Neuronal stem cell (in vitro differentiated cells): ENCODE measurements at regions not wholly inside any gene's neighbourhood (a gene's known extent, or its start where the extent isn't known, plus 50 kb on each side); places are given as distances from the start of the nearest gene placed in this dataset.

Experiments
- DNase-seq: peaks from one replicate; pipeline ENCODE4 v3.0.0-alpha.2; 2013; ENCODE audit warnings: low spot score
- H2AFZ ChIP-seq: one replicate; pipeline ENCODE4 v1.6.1; 2013; ENCODE audit warnings: mild to moderate bottlenecking, low read length, inconsistent platforms
- H2AK5ac ChIP-seq: 2 replicates; pipeline ENCODE4 v1.6.1; 2013; ENCODE audit warnings: low read depth, mild to moderate bottlenecking, inconsistent platforms, low read length, moderate library complexity, mixed read lengths
- H2BK120ac ChIP-seq: 2 replicates; pipeline ENCODE4 v1.6.1; 2013; ENCODE audit warnings: low read depth, mild to moderate bottlenecking, inconsistent platforms, low read length, moderate library complexity, mixed read lengths
- H2BK12ac ChIP-seq: one replicate; pipeline ENCODE4 v1.6.1; 2013; ENCODE audit warnings: low read length, inconsistent platforms
- H2BK15ac ChIP-seq: 2 replicates; pipeline ENCODE4 v1.6.1; 2013; ENCODE audit warnings: mild to moderate bottlenecking, low read length, inconsistent platforms, mixed read lengths
- H2BK5ac ChIP-seq: one replicate; pipeline ENCODE4 v1.6.1; 2013; ENCODE audit warnings: inconsistent platforms, mild to moderate bottlenecking, low read length, moderate library complexity
- H3K14ac ChIP-seq: one replicate; pipeline ENCODE4 v1.6.1; 2013; ENCODE audit warnings: low read length, inconsistent platforms
- H3K18ac ChIP-seq: 2 replicates; pipeline ENCODE4 v1.6.1; 2013; ENCODE audit warnings: low read length, inconsistent platforms
- H3K23ac ChIP-seq: 2 replicates; pipeline ENCODE4 v1.6.1; 2013; ENCODE audit warnings: low read depth, mild to moderate bottlenecking, mixed read lengths, low read length, inconsistent platforms; ENCODE audit not compliant: poor library complexity
- H3K27ac ChIP-seq: replicated peaks from 3 replicates; pipeline ENCODE4 v1.5.1; 2013; ENCODE audit warnings: low read length, inconsistent platforms
- H3K27me3 ChIP-seq, 3 experiments: 2 replicates each; pipeline ENCODE4 v1.6.1; 2013; ENCODE audit warnings: low read length in 3 of 3, mild to moderate bottlenecking in 2 of 3, inconsistent platforms in 1 of 3, low read depth in 1 of 3, mixed read lengths in 1 of 3, moderate library complexity in 1 of 3; ENCODE audit not compliant: control insufficient read depth in 3 of 3, insufficient read depth in 3 of 3
- H3K36me3 ChIP-seq, 2 donors: replicated peaks in 1 of 2; 2 replicates each; pipeline ENCODE4 v1.6.1; 2013; ENCODE audit warnings: low read length in 2 of 2; ENCODE audit not compliant: control insufficient read depth in 2 of 2, insufficient read depth in 2 of 2
- H3K4ac ChIP-seq: 2 replicates; pipeline ENCODE4 v1.6.1; 2013; ENCODE audit warnings: inconsistent platforms, mild to moderate bottlenecking, low read length, moderate library complexity
- H3K4me1 ChIP-seq, 2 donors: 1 replicate in 1 of 2; 2 replicates in 1 of 2; pipeline ENCODE4 v1.6.1; 2013; ENCODE audit warnings: low read length in 2 of 2, low read depth in 1 of 2; ENCODE audit not compliant: control insufficient read depth in 2 of 2, insufficient read depth in 1 of 2
- H3K4me2 ChIP-seq: one replicate; pipeline ENCODE4 v1.6.1; 2013; ENCODE audit warnings: mild to moderate bottlenecking, low read length, inconsistent platforms; ENCODE audit not compliant: insufficient read depth, poor library complexity, severe bottlenecking
- H3K4me3 ChIP-seq, 2 donors: 2 replicates each; pipeline ENCODE4 v1.5.1; 2013; ENCODE audit warnings: low read length in 2 of 2, mild to moderate bottlenecking in 2 of 2, inconsistent platforms in 1 of 2, moderate library complexity in 1 of 2
- H3K79me1 ChIP-seq: one replicate; pipeline ENCODE4 v1.6.1; 2013; ENCODE audit warnings: low read depth, mild to moderate bottlenecking, inconsistent platforms, low read length, moderate library complexity
- H3K9ac ChIP-seq: one replicate; pipeline ENCODE4 v1.6.1; 2013; ENCODE audit warnings: mild to moderate bottlenecking, low read depth, low read length, inconsistent platforms; ENCODE audit not compliant: poor library complexity
- H3K9me3 ChIP-seq, 2 donors: replicated peaks in 1 of 2; 2 replicates each; pipeline versions ENCODE3 to v1.6.1; 2013; ENCODE audit warnings: low read length in 2 of 2, mild to moderate bottlenecking in 2 of 2, inconsistent platforms in 1 of 2, low read depth in 1 of 2, mixed read lengths in 1 of 2, moderate library complexity in 1 of 2; ENCODE audit not compliant: control insufficient read depth in 2 of 2, insufficient read depth in 1 of 2
- H4K8ac ChIP-seq: one replicate; pipeline ENCODE4 v1.6.1; 2013; ENCODE audit warnings: low read depth, mild to moderate bottlenecking, inconsistent platforms, low read length, moderate library complexity
- H4K91ac ChIP-seq: one replicate; pipeline ENCODE4 v1.6.1; 2013; ENCODE audit warnings: low read length, low read depth, mild to moderate bottlenecking, inconsistent platforms; ENCODE audit not compliant: poor library complexity
- WGBS, 2 donors: extraction: QIAGEN DNeasy Blood & Tissue Kit; methylation state at CpG; one replicate each; pipeline ENCODE4 v1.1.7; 2013; ENCODE audit warnings: missing lambda C conversion rate in 2 of 2, mixed read lengths in 1 of 2; ENCODE audit not compliant: insufficient read length in 2 of 2, insufficient replicate concordance in 1 of 2; ENCODE audit errors: extremely low coverage in 2 of 2; 5-methylcytosine and 5-hydroxymethylcytosine counted together

DNA sequence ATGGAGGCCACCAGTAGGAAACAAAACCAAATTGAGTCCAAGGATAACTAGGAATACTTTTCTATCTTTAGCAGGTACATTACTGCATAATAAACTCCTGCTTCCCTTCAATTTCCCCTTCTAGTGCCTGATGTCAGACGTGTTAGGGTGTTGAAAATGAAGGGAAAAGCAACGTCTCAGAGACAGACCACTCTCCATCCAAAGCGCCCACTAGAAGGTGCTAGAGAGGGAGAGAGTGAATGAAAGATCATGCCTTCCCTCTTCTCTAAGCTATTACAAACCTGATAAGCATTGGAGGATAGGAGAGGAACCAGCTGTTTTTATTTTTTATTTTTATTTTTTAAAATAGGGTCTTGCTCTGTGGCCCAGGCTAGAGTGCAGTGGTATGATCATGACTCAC lies 64.1 kb downstream of the ZNF641 start:
- H3K27ac ChIP-seq, result no peak overlapping the region
- no peak overlapping the region for H2BK5ac ChIP-seq
- H2BK120ac ChIP-seq, result no peak overlapping the region
- H4K91ac ChIP-seq, result no peak overlapping the region
- no peak for DNase-seq
- no peak overlapping the region for H2AK5ac ChIP-seq
- H3K4me2 ChIP-seq, result no peak overlapping the region
- H3K9ac ChIP-seq, result no peak overlapping the region
- H2AFZ ChIP-seq, result peak overlapping the region; percentile 87
- no peak overlapping the region for H3K14ac ChIP-seq
- no peak overlapping the region for H2BK12ac ChIP-seq
- no peaks in the 10 kb centered on the region for H3K36me3 ChIP-seq
- H3K4ac ChIP-seq, result no peak overlapping the region
- no CpG with 5 or more reads among the region's 3 CpGs for WGBS, 2 donors
- no peak overlapping the region for H3K23ac ChIP-seq
- H3K4me3 ChIP-seq, result no peak overlapping the region
- no peaks in the 10 kb centered on the region for H3K9me3 ChIP-seq
- H3K4me1 ChIP-seq, result peaks cover 0 to 4% of the 10 kb centered on the region in 2 donors
- H4K8ac ChIP-seq, result no peak overlapping the region
- H3K27me3 ChIP-seq, result no peaks in the 10 kb centered on the region
- no peak overlapping the region for H2BK15ac ChIP-seq
- no peaks in the 10 kb centered on the region for H3K79me1 ChIP-seq
- no peak overlapping the region for H3K18ac ChIP-seq

DNA sequence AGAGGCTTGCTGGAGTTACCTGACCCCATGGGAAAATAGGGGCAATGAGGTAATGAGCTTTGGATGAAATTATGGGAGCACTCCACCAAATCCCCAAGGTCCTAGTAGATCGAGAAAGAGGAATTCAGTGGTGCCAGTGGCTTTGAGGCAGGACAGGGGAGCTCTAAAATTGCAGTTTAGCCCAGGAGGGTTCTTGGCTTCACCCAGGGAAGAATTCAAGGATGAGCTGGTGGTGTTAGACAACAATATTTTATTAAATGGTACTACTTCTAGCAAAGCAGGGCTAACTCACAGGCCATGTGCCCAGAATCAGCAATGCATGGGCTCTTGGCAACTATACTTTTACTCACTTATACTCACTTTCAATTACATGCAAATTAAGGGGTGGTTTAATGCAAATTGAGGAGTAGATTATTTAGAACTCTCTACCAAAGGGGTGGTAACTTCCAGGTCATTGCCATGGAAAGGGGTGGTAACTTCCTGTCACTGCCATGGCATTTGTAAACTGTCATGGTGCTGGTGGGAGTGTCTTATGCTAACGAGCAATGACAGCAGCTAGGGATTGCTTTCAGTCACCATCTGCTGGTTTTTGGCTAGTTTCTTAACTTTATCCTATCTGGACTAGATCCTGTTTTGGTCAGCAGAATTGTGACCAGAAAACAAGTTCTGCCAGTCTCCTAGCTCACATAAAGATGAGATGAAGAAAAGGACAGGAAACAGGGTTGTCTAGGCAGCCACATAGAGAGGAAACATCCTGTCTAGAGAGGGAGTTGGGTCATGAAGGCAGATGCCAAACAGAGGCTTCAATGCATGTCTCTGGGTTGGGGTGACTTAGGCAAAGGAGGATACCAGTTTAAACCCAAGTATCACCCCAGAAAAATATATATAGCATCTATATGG lies 64.7 kb downstream of the ZNF641 start:
- H2BK12ac ChIP-seq, result no peak overlapping the region
- no CpG with 5 or more reads among the region's 2 CpGs for WGBS, 2 donors
- H2BK120ac ChIP-seq, result no peak overlapping the region
- H3K4me1 ChIP-seq, result peaks cover 0 to 4% of the 10 kb centered on the region in 2 donors
- H3K27me3 ChIP-seq, result no peaks in the 10 kb centered on the region
- no peak overlapping the region for H3K18ac ChIP-seq
- no peak overlapping the region for H2BK5ac ChIP-seq
- no peak overlapping the region for H2BK15ac ChIP-seq
- no peak overlapping the region for H3K4me3 ChIP-seq
- H4K8ac ChIP-seq, result no peak overlapping the region
- DNase-seq, result no peak
- no peaks in the 10 kb centered on the region for H3K36me3 ChIP-seq
- no peaks in the 10 kb centered on the region for H3K79me1 ChIP-seq
- H3K14ac ChIP-seq, result no peak overlapping the region
- H4K91ac ChIP-seq, result no peak overlapping the region
- no peak overlapping the region for H3K9ac ChIP-seq
- no peak overlapping the region for H3K23ac ChIP-seq
- no peak overlapping the region for H3K4me2 ChIP-seq
- no peak overlapping the region for H3K27ac ChIP-seq
- no peak overlapping the region for H3K4ac ChIP-seq
- H2AK5ac ChIP-seq, result no peak overlapping the region
- no peaks in the 10 kb centered on the region for H3K9me3 ChIP-seq
- H2AFZ ChIP-seq, result peak overlapping the region; percentile 87

DNA sequence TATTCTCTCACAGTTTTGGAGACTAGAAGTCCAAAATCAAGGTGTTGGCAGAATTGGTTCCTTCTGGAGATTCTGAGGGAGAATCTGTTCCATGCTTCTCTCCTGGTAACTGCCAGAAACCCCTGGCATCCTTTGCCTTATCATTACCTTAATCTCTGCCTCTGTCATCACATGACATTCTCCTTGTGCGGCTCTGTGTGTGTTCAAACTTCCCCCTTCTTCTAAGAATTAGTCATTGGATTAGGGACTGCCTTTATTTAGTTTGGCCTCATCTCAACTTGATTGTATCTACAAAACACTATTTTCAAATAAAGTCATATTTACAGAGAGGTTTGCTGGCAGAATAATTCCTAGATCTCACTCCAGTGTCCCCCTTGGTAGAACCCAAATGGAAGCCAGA lies 68.9 kb downstream of the ZNF641 start:
- Histone ChIP-seq H4K8ac (no peak overlapping the region), H3K4me2 (no peak overlapping the region), H3K9me3 (no peaks in the 10 kb centered on the region), H2BK12ac (no peak overlapping the region), H3K4ac (no peak overlapping the region), H2BK15ac (no peak overlapping the region), H2BK120ac (no peak overlapping the region), H3K23ac (no peak overlapping the region), H3K4me3 (no peak overlapping the region), H3K14ac (no peak overlapping the region), H2AK5ac (no peak overlapping the region), H3K79me1 (no peaks in the 10 kb centered on the region), H2AFZ (no peak overlapping the region), H2BK5ac (no peak overlapping the region), H3K9ac (no peak overlapping the region), H3K4me1 (peaks cover 0 to 4% of the 10 kb centered on the region in 2 donors), H3K27me3 (peaks cover 0 to 14% (median 0%) of the 10 kb centered on the region in 3 experiments), H3K18ac (no peak overlapping the region), H3K36me3 (no peaks in the 10 kb centered on the region), H3K27ac (no peak overlapping the region), H4K91ac (no peak overlapping the region)
- DNase-seq, result no peak
- WGBS, 2 donors, result no CpG with 5 or more reads among the region's 1 CpG

DNA sequence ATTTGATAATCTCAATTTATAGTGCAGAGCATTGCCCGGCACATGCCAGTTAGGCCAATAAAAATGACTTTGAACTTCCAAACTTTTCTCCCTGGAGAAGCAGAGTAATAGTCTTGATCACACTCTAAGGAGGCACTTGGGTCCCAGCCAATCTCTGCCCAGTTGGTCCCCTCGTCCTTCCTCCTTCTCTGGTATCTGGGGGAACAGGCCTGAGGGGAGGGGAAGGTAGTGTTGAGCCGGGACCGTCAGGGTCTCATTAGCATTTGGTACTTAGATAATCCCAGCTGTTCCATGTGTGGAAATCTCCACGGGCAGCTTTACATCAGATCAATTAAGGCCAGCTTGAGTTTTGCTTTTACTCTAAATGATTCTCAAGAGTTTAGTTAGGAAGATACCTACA lies 70.1 kb downstream of the ZNF641 start:
- Histone ChIP-seq H2BK120ac (no peak overlapping the region), H3K4me1 (no peaks in the 10 kb centered on the region), H4K8ac (no peak overlapping the region), H2AFZ (peak overlapping the region; percentile 48), H2BK15ac (no peak overlapping the region), H3K14ac (no peak overlapping the region), H2AK5ac (no peak overlapping the region), H3K23ac (no peak overlapping the region), H3K4me3 (no peak overlapping the region), H4K91ac (no peak overlapping the region), H3K27ac (no peak overlapping the region), H3K9me3 (no peaks in the 10 kb centered on the region), H3K4ac (no peak overlapping the region), H2BK12ac (no peak overlapping the region), H3K18ac (no peak overlapping the region), H3K4me2 (no peak overlapping the region), H3K36me3 (no peaks in the 10 kb centered on the region), H2BK5ac (no peak overlapping the region), H3K79me1 (no peaks in the 10 kb centered on the region), H3K27me3 (peaks cover 0 to 14% (median 0%) of the 10 kb centered on the region in 3 experiments), H3K9ac (no peak overlapping the region)
- no peak for DNase-seq
- no CpG with 5 or more reads among the region's 5 CpGs for WGBS, 2 donors
